Activated naive CD4-positive, alpha-beta T cell (primary cell): ENCODE measurements at regions not wholly inside any gene's neighbourhood (a gene's known extent, or its start where the extent isn't known, plus 50 kb on each side); places are given as distances from the start of the nearest gene placed in this dataset.

Experiments
- DNase-seq, 4 experiments: peaks; one replicate each; lab custom pipeline; 2025; lab: John Stamatoyannopoulos, UW

DNA sequence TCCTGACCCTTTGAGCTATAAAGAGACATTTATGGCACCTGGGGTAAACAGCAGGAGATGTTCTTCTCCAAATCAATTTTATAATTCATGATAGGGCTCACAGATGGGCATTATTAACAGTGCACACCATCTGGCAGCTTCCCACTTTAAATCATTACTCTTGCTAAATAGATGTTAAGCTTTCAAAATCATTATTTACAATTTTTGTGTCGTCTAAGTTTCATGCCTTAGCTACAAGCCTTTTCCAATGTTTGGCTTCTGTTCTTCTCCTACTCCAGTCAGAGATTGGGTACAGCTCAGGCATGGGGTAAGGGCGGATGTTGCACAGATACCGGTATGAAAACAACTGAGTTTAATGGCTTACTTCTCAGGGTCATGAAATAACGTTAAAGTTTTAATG is 120.9 kb upstream of the PFN2 start:
- no peak for DNase-seq

DNA sequence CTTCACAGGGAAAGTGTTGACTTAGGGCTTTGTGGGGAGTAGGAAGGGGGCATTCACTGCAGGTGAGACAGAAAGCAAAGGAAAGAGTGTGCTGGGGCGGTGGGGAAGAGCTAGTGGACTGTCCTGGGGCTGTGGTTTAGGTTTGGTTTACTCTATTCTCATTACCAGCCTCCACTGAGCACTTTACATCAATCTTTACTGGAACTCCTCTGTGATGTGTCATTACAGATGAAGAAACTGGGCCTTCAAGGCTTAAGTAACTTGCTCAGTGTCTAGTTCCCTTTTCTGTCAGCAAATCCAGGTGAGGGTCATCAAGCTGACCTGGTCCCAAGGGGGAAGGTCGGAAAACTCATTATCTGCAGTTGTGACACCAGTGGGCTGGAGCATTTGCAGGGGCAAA is 120.2 kb upstream of the PFN2 start:
- no peak for DNase-seq

DNA sequence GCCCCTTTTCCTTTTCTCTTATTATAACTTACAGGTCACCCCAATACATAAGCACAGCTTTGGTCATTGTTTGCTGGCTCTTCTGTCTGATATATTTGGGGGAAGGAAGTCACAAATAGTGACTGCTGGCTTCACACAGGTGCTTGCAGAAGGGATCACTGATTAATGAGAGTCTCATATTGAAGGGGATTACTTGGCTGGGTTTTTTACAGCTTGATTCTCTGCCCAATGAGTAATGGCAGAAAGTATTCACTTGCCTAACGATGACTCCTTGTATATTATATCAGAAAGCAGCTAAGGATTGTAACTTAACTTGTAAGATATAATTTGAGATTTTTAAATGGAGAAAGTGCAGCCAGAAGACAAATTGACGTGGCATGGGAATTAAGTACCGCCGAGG is 119.3 kb upstream of the PFN2 start:
- DNase-seq = no peak

DNA sequence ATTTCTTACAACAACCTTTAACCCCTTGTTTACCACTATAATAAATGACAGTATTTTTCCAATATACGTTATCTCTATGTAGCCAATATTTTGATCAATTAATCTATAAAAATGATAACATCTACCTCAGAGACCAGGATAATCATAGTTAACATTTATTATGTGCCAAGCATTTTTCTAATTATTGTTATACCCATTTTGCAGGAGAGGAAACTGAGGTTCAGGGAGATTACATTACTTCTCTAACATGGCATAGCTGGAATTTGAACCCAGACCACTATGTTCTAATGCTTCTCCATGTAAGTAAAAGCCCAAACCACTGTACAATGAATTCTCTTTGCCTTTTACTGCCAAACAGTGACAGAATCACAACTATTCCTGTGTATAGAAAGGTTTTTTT is 113.4 kb upstream of the PFN2 start:
- DNase-seq = no peak

DNA sequence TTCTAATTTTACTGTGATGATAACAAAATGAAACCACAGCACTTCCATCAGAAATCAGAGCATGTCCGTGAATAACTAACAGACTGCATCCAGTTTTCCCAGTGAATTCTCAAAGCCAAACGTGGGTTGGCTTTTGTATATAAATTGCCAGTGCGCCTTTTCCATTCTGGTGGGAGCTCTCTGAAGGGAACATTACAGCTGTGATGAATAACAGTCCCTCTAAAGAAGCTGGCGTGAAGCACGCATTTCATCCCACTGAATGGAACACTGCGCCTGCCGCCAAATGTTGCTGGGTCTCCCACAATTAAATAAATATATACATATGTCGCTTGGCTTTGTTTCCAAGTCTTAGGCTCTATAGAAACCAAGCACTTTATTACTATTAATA is 113.0 kb upstream of the PFN2 start:
- DNase-seq = no peak

DNA sequence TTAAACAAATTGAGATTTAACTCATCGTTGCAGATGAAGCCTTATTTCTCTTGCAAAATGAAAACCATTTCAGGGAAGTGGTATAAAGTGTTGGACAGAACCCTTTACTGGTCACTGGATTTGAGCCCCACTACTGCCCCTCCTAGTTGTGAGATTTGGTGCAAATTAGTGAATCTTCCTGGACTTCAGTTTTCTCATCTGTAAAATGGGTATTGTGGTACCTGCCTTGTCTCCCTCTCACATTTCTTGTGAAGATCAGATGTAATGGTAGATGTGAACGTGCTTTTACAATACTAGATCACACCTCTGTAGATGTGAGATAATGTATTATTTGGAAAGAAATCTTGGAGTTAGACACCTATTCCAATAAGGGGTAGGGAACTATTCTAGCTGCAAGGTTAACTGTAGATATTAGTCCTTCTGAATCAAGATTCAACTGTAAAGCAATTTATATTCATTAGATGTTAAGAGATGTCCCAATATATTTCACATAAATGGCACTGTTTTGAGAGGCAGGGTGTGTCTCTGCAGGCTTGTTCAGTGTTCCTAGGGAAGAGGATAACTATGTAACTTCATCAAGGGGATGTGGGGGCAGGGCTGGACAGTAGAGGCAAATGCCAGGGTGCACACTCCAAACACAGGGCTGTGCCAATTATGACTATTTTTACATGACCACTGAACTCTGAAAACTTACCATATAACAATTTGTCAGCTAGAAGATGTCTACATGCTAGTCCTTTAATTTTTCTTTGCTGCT is 112.4 kb upstream of the PFN2 start:
- DNase-seq = no peak

DNA sequence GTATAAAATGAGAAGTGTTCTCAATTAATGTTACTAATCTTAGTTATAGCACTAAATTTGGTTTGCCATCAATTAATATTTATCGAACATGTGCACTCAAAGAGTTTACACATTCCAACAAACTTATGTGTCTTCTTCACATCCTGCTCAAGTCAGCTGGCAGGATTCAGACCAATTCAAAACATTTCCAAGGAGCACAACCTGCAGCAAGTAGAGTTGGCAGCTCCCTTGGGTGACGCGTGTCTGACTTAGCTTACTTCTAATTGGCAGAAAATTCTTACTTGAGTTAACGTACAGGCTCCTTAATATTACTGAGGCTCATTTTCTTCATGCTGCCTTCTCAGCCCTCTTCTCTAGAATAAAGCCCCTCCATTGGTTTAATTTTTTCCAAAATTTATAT is 110.4 kb upstream of the PFN2 start:
- no peak for DNase-seq

DNA sequence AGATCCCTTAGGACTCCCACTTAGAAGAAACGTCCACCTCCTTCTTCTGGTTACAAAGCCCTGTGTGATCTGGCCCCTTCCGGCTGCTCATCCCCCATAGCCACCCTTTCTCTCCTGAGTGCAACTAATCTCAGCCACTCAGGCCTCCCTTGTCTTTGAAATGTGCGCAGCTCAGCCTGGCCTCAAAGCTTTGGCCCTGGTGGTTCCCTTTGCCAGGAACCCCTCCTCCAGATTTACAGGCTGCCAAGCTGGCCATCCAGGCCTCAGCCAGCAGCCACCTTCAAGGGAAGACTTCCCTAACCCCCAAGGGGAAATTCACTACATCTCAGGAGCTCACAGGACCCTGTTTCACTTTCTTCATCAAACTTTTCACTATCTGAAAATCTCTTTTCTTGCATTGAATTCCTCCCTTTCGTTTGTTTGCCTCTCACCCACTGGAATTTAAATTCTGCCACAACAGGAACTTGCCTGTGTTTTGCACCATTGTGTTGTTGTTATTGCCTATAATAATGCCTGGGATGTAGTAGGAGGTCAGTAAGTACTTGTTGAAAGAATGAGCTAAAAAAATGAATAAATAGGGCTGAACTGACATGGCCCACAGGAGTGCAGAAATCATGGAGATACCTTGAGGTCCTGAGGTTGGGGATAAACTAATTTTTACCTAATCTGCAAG is 109.5 kb upstream of the PFN2 start:
- DNase-seq = no peak

DNA sequence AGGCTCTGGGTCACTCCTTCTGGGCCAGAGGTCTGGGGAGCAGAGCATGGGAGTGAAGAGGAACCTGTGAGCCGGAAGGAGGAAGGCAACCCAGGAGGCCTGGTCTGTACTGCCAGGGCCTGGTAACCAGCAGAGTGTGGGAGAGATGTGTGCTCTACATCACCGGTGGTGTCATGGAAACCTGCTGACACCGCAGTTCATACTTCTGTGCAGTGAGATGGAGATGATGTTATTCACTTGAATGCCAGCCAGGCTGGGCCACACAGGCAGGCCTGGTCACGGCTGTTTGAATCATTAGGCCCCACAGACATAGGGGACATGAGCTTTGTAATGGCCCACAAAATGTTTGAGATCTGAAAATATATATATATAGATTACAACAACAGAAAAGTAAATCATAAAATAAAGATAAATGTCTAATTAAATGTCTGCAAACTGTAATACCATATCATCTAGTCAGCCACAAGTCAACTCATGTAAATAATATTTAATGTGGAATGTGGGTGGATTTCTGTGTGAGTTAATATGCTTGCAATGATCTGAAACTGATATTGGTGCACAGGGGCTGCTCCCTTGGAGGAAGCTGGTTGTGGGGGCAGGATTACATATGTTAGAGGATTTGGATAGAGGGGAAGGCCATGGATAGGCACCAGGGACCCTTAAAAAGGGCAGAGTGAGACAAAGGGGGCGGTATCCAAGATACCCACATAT is 108.5 kb upstream of the PFN2 start:
- no peak for DNase-seq

DNA sequence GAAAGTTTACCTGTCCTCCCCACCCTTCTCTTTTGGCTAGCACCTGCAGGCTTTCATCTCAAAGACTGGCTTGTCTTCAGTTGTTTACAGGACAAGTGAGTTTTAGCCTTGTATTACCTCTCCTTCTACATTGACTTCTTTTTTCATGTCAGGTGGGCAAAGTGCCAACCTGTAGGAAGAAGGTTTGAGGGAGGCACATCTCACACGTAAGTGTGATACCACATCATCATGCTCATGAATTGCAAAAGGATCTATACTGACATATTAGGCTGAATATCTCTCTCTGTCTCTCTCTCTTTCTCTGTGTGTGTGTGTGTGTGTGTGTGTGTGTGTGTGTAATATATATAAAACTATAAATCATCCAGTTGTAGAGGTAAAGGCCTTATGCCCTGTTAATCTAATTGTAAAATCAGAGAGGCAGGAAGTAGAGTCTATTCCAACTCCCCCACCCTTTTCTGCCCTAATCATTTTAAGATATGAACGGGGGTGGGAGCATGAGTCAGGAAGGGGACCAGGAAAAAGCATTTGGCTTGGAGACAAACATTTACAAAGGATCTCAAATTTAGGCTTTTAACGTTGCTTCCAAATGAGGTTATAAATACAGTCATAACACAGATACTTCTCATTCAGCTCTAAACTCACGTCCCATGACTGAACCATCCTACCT is 107.0 kb upstream of the PFN2 start:
- DNase-seq = no peak

DNA sequence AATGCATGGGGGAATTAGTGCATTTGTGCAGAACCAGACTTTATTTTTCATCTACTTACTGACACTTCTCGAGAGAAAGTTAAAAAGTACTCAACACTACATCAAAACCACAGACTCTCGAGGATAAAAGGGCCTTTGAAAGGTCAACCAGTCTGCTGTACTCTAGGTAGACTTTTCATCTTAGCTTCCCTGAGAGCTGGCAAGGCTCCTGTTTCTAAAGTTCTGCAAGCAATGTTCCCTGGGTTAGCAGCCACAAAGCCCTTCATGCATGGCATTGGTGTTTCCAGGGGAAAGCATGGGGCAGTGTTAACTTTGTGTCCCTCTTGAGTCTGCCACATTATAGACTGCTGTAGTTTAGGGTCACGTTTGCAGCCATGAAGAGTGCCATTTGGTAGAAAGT is 106.4 kb upstream of the PFN2 start:
- DNase-seq = no peak

DNA sequence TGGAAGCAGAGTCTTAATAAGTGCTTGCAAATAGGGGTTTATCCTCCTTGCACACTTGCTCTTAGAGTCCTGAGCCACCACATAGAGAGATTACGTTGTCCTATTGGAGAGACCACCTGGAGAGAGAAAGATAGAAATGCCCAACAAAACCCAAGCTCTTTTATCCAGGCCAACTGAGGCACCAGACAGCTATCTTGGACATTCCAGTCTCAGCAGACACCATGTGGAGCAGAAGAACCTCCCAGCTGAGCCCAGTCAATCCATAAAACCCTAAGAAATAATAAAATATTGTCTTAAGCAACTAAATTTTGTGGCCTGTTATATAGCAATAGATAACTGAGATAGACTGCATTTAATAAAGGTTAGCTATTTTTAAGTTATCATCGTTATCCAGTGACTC is 105.7 kb upstream of the PFN2 start:
- DNase-seq = no peak

DNA sequence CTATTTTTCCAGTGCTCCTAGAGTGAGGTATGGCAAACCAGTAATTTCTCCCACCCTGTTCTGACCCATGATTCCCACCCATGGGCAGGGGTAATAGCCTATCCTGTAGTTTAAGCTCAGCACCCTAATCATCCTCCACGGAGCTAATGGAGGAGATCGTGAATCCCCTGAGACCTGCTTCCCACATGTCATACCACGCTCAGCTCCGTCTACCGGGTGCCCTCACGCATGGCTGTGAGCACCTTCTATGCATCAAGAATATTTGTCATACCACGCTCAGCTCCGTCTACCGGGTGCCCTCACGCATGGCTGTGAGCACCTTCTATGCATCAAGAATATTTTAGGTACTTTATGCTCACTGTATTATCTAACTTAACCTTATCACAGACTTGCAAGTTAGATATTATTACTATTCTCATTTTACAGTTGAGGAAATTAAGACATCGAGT is 104.7 kb upstream of the PFN2 start:
- no peak for DNase-seq

DNA sequence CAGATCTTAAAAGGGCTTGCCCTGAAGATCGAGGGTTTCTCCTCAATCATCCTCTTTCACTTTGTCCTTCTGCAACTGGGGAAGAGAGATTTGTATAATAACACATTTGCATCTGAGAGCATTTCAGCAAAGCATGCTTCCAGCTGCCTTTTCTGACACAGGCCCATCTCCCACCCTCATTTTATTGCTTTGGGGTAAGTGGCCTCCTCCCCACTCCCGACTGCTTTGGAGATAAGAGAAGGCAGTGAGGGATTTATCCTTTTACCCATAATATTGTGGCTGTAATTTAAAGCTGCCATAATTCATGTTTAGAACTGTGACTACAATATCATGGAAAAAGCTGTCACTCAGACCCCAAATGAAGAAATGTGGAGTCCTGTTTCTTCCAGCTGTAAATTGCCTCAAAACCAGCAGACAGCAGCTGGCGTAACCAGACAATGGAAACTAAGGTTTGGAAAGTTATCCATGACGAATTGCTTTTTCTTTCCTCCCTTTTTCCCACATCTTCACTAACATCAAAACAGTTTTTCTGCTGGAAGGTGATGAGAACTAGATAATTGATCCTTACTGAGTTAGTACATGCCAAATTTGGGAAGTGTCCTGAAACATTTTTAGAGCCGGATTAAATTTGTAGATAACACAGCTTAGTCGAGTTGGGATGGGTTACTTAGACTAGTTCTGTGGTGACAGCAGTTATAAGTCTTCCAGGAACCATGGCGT is 104.2 kb upstream of the PFN2 start:
- no peak for DNase-seq

DNA sequence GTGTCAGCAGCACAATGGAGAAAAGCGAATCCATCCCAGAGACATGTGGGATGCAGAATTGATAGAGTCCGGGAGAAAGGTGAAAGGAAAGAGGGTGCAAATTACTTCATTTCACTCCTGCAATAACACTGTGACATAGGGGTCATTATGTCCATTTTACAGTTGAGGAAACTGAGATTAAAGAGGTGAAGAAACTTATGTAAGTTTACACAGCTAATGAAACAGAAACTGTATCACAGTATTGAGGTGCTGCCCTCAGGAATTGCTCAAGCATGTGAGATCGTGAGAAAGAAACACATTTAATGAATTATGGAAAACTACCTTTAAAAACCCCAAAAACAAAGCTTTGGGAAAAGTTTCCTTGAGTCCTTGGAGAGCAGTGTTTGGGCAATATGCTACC is 103.6 kb upstream of the PFN2 start:
- no peak for DNase-seq

DNA sequence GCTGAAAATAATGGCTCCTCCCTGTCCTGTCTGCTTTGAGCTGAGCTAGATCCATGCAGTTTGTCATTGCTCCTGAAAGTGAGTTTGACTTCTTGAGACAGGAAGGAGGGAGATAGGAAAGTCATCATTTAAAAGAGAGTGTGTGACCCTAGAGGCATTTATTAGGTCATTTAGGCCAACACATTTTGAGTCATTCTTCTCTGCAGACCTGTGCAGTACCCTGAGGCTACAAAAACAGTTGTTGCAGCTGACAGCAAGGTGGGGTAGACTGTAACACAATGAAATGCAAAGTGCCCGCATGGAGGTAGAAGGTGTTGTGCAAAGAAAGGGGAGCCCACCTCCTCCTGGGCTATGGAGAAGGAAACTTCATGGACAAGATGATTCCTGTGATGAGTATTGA is 102.8 kb upstream of the PFN2 start:
- no peak for DNase-seq

DNA sequence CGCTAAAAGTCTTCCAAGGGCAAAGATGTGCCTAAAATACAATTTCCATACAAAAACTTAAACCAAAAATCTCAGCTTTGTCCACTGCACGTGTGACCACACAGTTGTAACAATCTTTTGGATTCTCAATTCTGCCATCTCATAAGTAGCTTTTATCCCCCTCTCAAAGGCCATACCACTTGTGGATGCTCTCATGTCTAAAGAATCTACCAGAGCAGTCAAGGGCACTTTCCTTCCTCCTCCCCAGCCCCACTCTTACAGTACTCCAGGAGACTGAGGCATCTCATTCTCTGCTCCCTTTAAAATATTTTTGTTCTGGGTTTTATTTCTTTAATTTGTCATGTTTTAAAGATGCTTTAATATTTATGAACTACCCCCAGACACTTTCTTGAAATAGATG is 102.3 kb upstream of the PFN2 start:
- no peak for DNase-seq

DNA sequence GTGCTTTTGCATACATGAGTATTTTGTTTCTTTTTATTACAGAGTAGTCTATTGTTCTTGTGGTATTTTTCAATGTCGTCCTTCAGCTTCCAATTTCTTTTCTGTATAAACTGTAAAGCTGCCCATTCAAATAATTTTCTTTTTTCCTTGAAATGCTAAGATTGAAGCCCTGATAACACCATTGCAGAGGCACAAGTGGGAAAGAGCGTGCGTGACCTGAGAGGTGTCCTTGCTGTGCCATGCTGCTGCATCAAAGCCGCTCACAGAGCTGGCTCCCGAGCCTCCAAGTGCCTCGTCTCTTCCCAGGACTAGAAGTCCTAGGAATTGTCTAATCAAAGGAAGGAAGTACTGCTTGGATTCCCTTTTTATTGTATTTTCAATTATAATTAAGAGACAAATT is 101.9 kb upstream of the PFN2 start:
- no peak for DNase-seq

DNA sequence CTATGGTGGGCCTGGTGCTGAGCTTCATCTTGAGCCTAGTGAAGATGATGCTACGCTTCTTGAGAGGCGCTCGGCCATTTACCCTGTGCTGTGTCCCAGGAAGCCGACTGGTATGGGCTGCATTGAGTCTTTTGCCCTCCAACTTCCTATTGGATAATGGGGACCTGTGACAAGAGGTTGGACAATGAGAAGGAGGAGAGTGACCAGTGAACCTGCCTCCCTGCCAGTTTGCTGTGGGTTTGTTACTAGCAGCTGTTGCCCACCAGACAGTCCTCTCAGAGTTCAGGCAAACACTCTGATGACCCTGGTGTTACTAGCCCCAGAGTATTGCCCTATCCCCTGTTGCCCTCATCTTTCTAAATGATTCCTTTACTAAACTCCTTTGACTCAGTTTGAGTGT is 99.6 kb upstream of the PFN2 start:
- DNase-seq = no peak

DNA sequence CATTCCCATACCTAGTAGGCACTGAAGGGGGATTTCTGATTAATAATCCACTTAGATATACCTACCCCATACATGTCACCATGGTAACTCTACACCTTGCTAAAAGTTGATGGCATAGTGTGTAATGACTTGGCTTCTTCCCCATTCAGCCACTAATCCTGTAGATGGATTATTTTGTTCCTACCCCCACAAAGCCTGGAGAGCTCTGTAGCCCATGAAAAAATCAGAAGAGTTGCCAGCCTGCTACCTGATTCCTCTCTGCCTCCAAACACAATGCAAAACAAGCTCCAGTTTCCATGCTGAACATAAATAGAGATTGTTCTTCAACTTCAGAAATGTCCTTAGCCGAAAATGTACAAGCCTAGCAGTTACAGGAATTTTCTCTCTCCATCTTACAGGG is 98.9 kb upstream of the PFN2 start:
- DNase-seq = no peak

DNA sequence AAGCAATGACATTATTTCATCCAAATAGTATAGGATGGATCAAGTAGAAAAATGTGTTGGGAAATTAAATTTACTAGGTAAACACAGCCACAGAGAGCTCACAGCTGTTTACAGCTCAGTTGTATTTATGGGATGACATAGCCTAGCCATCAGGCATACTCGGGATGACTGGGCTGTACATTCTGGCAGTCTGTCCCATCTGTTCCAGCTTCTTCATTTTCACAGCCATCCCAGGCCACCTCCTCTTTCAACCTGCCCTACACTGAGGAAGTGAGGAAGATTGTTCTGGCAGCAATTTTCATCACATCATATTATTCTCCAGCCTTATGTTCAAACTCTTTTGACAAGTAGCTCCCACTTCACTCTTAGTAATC is 98.4 kb upstream of the PFN2 start:
- no peak for DNase-seq

DNA sequence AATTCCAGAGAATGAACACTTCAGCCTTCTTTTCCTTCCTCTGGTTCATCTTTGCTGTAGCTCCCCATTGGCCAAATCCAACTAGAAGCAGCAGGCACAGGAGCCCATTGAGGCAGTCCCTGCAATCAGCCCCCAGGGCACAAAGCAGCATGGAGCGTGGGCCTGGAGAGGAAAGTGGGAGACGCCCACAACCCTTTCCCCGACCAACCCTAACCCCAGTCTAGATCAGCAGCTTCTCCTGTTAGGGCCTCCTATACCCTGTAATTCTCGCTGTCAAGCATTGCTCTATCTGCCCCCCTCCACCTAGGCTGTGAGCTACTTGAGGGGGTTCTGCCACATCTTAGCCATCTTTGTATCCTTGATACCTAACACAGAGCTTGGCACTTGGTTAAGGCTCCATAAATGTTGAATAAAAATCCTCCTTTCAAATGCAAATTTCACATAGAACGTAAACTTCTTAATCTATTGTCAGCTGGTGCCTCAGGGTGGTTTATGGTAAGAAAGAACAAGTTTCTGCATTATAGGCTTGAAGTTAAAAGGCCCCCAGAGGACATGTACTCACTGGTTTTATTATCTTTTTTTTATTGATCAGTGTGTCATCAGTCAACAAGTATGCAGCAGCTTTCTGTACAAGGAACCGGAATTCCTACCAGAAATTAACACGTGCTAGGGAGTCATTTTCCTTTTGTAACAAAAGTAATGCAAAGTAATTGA is 97.9 kb upstream of the PFN2 start:
- DNase-seq = no peak
